Progenitor cell of endocrine pancreas (in vitro differentiated cells): ENCODE measurements at regions not wholly inside any gene's neighbourhood (a gene's known extent, or its start where the extent isn't known, plus 50 kb on each side); places are given as distances from the start of the nearest gene placed in this dataset.

Source experiments
- DNase-seq: peaks from one replicate; pipeline ENCODE4 v3.0.0; 2021; ENCODE audit warnings: low spot score; ENCODE audit not compliant: unreplicated experiment
- H3K27ac Mint-ChIP-seq: 2 replicates; pipeline ENCODE4 v1.8.0; 2021; ENCODE audit warnings: mild to moderate bottlenecking, moderate library complexity, mixed read lengths
- H3K27me3 Mint-ChIP-seq: 2 replicates; pipeline ENCODE4 v1.8.0; 2021; ENCODE audit warnings: mixed read lengths
- H3K36me3 Mint-ChIP-seq: 2 replicates; pipeline ENCODE4 v1.8.0; 2022; ENCODE audit warnings: mixed read lengths; ENCODE audit not compliant: insufficient read depth
- H3K4me1 Mint-ChIP-seq: 2 replicates; pipeline ENCODE4 v1.8.0; 2021; ENCODE audit warnings: low read depth, mixed read lengths
- H3K4me3 Mint-ChIP-seq: 2 replicates; pipeline ENCODE4 v1.8.0; 2021; ENCODE audit warnings: low read depth, mild to moderate bottlenecking, moderate library complexity, mixed read lengths
- H3K9me3 Mint-ChIP-seq: 2 replicates; pipeline ENCODE4 v1.8.0; 2021; ENCODE audit warnings: low read depth, mixed read lengths
- CTCF ChIP-seq: fragments of 200-600 bp; sonication (generic); IDR thresholded peaks from one replicate; pipeline ENCODE4 v1.5.0; 2021; ENCODE audit warnings: antibody characterized with exemption, mild to moderate bottlenecking; ENCODE audit not compliant: unreplicated experiment

GRCh38 chr2:55973673-55974072, 50.1 kb upstream of the EFEMP1 start:
- Mint-ChIP-seq H3K27me3 (no peaks in the 10 kb centered on the region), H3K36me3 (peaks cover 2% of the 10 kb centered on the region), H3K4me3 (no peak overlapping the region), H3K27ac (no peak overlapping the region), H3K4me1 (no peaks in the 10 kb centered on the region), H3K9me3 (peaks cover 4% of the 10 kb centered on the region)
- TF ChIP-seq CTCF, result no peak
- no peak for DNase-seq

GRCh38 chr2:55976681-55977080, 53.1 kb upstream of the EFEMP1 start:
- Mint-ChIP-seq H3K9me3 (peaks cover 4% of the 10 kb centered on the region), H3K27me3 (no peaks in the 10 kb centered on the region), H3K4me1 (no peaks in the 10 kb centered on the region), H3K36me3 (peaks cover 2% of the 10 kb centered on the region), H3K27ac (no peak overlapping the region), H3K4me3 (no peak overlapping the region)
- no peak for TF ChIP-seq CTCF
- no peak for DNase-seq

- Mint-ChIP-seq H3K4me3 (no peak overlapping the region), H3K9me3 (no peaks in the 10 kb centered on the region), H3K4me1 (no peaks in the 10 kb centered on the region), H3K27ac (no peak overlapping the region), H3K27me3 (no peaks in the 10 kb centered on the region), H3K36me3 (no peaks in the 10 kb centered on the region)
- no peak for TF ChIP-seq CTCF
- no peak for DNase-seq
Measured at GRCh38 chr2:55985406-55985805, 61.8 kb upstream of the EFEMP1 start.

GRCh38 chr2:55986001-55986400, 62.4 kb upstream of the EFEMP1 start:
- no peaks in the 10 kb centered on the region for H3K4me1 Mint-ChIP-seq
- no peak for TF ChIP-seq CTCF

GRCh38 chr2:55986700-55987440, 63.3 kb upstream of the EFEMP1 start:
- no peaks in the 10 kb centered on the region for H3K4me1 Mint-ChIP-seq
- no peak for DNase-seq
- H3K27me3 Mint-ChIP-seq, result no peaks in the 10 kb centered on the region
- no peaks in the 10 kb centered on the region for H3K9me3 Mint-ChIP-seq
- no peak overlapping the region for H3K27ac Mint-ChIP-seq
- TF ChIP-seq CTCF, result no peak
- H3K36me3 Mint-ChIP-seq, result no peaks in the 10 kb centered on the region
- H3K4me3 Mint-ChIP-seq, result no peak overlapping the region

More at GRCh38 chr2:55986001-55986400, 62.4 kb upstream of the EFEMP1 start:
- H3K36me3 Mint-ChIP-seq, result no peaks in the 10 kb centered on the region
- no peak overlapping the region for H3K27ac Mint-ChIP-seq
- H3K9me3 Mint-ChIP-seq, result no peaks in the 10 kb centered on the region
- no peaks in the 10 kb centered on the region for H3K27me3 Mint-ChIP-seq
- H3K4me3 Mint-ChIP-seq, result no peak overlapping the region
- no peak for DNase-seq
